ENCODE measurements at regions not wholly inside any gene's neighbourhood (a gene's known extent, or its start where the extent isn't known, plus 50 kb on each side); places are given as distances from the start of the nearest gene placed in this dataset.

DNA sequence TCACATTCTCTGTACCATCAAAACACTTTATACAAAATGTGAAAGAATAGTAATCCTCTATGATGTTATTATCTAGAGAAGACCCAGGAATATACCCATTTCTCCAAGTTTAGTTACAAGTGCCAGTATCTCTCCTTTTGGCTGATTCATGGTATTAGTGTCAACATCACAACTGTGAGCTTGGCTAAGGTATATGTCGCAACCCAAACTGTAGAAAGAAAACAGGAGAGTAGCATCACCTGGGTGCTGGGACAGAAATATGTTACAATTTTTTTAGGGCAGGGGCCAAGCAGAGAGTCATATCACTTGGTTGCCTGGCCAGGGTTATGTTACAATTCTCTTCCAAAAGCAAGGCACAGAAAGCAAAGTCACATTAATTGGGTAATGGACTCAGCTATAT is 127.2 kb upstream of the ZNF91 start:
- no peak for TF ChIP-seq CTCF (optimal IDR thresholded peaks at IDR 0.05 in 1 of 3, IDR thresholded peaks at IDR 0.05 in 1 of 3, conservative IDR thresholded peaks at IDR 0.05 in 1 of 3; ENCODE audit: extremely low read depth in 1 of 3, insufficient read depth in 2 of 3, low read length in 3 of 3)
- no peak for TF ChIP-seq EZH2 (IDR thresholded peaks at IDR 0.05; ENCODE audit: low read length)

All from keratinocyte (primary cell).